LNCaP clone FGC (cell line): ENCODE measurements at regions not wholly inside any gene's neighbourhood (a gene's known extent, or its start where the extent isn't known, plus 50 kb on each side); places are given as distances from the start of the nearest gene placed in this dataset.
A peak's percentile ranks its signal among the peaks of the same experiment; 100 is the strongest.

Experiments used
- DNase-seq: peaks from one replicate; pipeline ENCODE4 v3.0.0-alpha.2; 2011; ENCODE audit warnings: low read depth
- H3K4me3 ChIP-seq: 2 replicates; pipeline ENCODE4 v1.5.1; 2011; ENCODE audit warnings: mild to moderate bottlenecking, low read depth, low read length, control low read depth
- CTCF ChIP-seq: IDR thresholded peaks from 2 replicates; pipeline ENCODE4 v1.5.1; 2012; ENCODE audit warnings: mild to moderate bottlenecking; ENCODE audit not compliant: control insufficient read depth, insufficient read depth; ENCODE audit errors: extremely low read depth

- no peak for TF ChIP-seq CTCF
- no peak overlapping the region for H3K4me3 ChIP-seq
- no peak for DNase-seq
Measured at GRCh38 chr15:96064351-96064756, 266.1 kb upstream of the NR2F2 start.

GRCh38 chr15:96066126-96066525 lies 264.4 kb upstream of the NR2F2 start:
- no peak overlapping the region for H3K4me3 ChIP-seq
- no peak for DNase-seq
- TF ChIP-seq CTCF, result no peak

DNA sequence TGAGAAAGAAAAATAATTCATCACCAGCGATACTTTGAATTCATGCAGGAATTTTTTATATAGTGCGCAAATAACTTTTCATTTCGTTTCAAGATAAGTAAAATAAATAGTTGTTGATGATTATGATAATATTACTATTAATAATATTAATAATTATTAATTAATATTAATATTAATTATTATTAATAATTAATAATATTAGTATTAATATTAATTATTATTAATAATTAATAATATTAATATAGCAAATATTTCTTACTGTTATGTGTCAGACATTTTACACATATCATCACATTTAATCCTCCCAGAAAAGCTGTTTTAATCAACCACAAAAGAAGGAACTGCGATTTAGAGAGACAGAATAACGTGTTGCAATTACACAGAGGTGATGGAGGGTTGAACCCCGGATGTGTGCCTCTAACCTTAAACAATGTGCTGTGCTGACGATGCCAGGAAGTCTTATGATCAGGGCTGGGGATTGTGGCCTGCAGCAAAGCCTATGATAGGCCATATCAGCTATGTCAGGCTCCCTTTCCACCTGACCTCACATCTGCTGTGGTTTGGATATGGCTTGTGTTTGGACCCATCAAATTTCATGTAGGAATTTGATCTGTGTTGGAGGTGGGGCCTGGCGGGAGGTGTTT lies 263.5 kb upstream of the NR2F2 start:
- H3K4me3 ChIP-seq, result no peak overlapping the region
- no peak for TF ChIP-seq CTCF
- DNase-seq, result no peak

GRCh38 chr15:96067677-96068076 lies 262.8 kb upstream of the NR2F2 start:
- DNase-seq, result no peak
- H3K4me3 ChIP-seq, result no peak overlapping the region
- no peak for TF ChIP-seq CTCF

DNA sequence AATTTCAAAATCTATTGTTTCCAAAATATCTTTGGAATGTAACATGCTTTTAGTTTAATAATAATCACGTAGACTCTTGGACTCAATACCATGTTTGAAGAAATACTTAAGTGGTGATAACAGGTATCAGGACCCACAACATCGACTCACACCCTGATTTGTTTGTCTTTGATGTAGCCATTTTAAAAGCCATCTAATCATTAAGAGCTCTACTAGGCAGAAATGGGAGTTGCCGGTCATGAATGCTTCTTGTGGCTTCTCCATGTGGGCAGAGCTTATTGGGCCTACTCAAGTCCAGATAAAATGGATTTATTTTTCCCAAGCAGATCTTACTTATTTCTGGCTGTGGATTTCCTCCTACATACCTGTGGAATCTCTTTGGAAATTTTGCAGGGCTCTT lies 261.6 kb upstream of the NR2F2 start:
- TF ChIP-seq CTCF, result no peak
- DNase-seq, result no peak
- no peak overlapping the region for H3K4me3 ChIP-seq

GRCh38 chr15:96070636-96071035 lies 259.9 kb upstream of the NR2F2 start:
- no peak overlapping the region for H3K4me3 ChIP-seq
- DNase-seq, result peak; percentile 63
- no peak for TF ChIP-seq CTCF

DNA sequence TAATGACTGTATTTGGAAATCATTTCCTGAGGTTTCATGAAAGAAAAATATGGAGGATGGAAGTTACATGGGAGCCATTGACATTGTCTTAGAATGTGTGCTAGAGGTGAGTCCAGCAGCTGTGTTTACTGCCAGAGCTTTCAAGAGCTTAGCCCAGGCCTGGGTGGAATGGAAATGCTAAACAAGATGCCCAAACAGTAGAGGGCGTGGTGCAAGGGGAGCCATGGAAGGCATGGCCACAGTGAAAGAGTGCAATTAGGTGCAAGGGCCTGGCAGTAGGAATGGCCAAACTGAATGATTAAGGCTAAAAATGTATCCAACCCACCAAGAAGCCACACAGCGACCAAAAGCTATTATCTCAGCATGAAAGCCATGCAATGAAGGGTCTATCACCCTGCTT lies 257.7 kb upstream of the NR2F2 start:
- TF ChIP-seq CTCF, result no peak
- no peak overlapping the region for H3K4me3 ChIP-seq
- DNase-seq, result no peak
